ENCODE measurements at regions not wholly inside any gene's neighbourhood (a gene's known extent, or its start where the extent isn't known, plus 50 kb on each side); places are given as distances from the start of the nearest gene placed in this dataset.

DNA sequence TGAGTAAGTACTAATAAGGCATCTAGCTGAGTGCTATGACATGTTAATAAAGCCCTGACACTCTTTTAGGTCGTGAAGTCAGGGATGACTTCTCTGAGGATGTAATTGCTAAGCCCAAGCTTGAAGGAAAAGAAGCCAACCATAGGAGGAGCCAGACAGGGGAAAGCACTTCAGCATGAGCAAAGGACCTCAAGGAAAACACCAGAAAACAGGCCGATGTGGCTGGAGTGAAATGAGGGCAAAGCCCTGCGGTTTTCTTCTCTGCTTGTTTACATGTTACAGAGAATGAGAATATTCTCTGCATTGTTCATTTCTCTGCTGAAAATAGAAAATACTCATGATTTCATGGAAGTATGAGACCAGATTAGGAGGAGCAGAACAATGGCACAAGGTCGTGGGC is 112.5 kb upstream of the ARHGAP28 start:
- no peak overlapping the region for H3K27ac ChIP-seq (ENCODE audit: control insufficient read depth, insufficient read depth, low read length)
- no peaks in the 10 kb centered on the region for H3K9me1 ChIP-seq (ENCODE audit: control insufficient read depth, extremely low read depth, insufficient read depth, low read length)
- dilution Hi-C loops (cut with MboI; ENCODE audit: extremely low pct_ligation_motif_present, low sequenced_read_pairs): no loop called here
- DNase-seq (ENCODE audit: low read depth, low spot score): no peak
- H3K36me3 ChIP-seq (ENCODE audit: control insufficient read depth in 2 of 2, extremely low read depth in 1 of 2, insufficient read depth in 2 of 2, low read length in 2 of 2): no peaks in the 10 kb centered on the region
- H3K27me3 ChIP-seq (ENCODE audit: control insufficient read depth, extremely low read depth, insufficient read depth, low read length): no peaks in the 10 kb centered on the region
- H3K79me2 ChIP-seq (ENCODE audit: control insufficient read depth, insufficient read depth, low read length): no peaks in the 10 kb centered on the region
- peaks cover 7% of the 10 kb centered on the region for H3K4me1 ChIP-seq (ENCODE audit: control insufficient read depth, extremely low read depth, insufficient read depth, low read length)
- FAIRE-seq: no peak
- TF ChIP-seq, protein P1, sequence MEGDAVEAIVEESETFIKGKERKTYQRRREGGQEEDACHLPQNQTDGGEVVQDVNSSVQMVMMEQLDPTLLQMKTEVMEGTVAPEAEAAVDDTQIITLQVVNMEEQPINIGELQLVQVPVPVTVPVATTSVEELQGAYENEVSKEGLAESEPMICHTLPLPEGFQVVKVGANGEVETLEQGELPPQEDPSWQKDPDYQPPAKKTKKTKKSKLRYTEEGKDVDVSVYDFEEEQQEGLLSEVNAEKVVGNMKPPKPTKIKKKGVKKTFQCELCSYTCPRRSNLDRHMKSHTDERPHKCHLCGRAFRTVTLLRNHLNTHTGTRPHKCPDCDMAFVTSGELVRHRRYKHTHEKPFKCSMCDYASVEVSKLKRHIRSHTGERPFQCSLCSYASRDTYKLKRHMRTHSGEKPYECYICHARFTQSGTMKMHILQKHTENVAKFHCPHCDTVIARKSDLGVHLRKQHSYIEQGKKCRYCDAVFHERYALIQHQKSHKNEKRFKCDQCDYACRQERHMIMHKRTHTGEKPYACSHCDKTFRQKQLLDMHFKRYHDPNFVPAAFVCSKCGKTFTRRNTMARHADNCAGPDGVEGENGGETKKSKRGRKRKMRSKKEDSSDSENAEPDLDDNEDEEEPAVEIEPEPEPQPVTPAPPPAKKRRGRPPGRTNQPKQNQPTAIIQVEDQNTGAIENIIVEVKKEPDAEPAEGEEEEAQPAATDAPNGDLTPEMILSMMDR (optimal IDR thresholded peaks at IDR 0.05 in 1 of 3, IDR thresholded peaks at IDR 0.05 in 1 of 3, conservative IDR thresholded peaks at IDR 0.05 in 1 of 3; ENCODE audit: extremely low read depth in 1 of 3, insufficient read depth in 2 of 3, low read length in 3 of 3): no peak
- no peak for TF ChIP-seq EZH2 (IDR thresholded peaks at IDR 0.05; ENCODE audit: low read length)
- H3K4me3 ChIP-seq (ENCODE audit: control insufficient read depth in 2 of 3, extremely low read depth in 1 of 3, insufficient read depth in 2 of 3, low read depth in 1 of 3, low read length in 3 of 3): no peak overlapping the region
- no peaks in the 10 kb centered on the region for H3K9me3 ChIP-seq (ENCODE audit: control insufficient read depth, low read depth, low read length)
- H4K20me1 ChIP-seq (ENCODE audit: control insufficient read depth, extremely low read depth, insufficient read depth, low read length): no peaks in the 10 kb centered on the region
- no peak overlapping the region for H2AFZ ChIP-seq (ENCODE audit: control insufficient read depth, low read length)
- no peak overlapping the region for H3K4me2 ChIP-seq (ENCODE audit: control insufficient read depth, extremely low read depth, insufficient read depth, low read depth, low read length)
- H3K9ac ChIP-seq (ENCODE audit: control insufficient read depth, extremely low read depth, insufficient read depth, low read length): no peak overlapping the region

DNA sequence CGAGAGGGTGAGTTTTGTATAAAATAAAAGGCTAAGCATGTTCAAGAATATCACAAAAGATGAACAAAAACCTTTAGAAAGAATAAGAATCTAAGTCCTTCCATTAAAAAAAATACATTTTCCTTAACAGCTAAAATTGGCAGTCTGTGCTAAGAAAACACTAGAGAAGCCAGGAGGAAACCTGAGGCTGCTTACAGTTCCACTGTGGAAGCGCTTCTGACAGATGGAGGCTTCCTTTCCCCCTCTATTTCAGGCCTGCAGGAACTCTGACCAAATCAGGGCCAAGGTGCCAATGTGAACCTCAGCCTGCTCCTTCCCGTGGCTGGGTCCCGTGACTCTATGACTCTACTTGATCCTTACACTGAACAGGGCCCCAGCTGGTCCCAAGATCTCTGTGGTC is 108.1 kb upstream of the ARHGAP28 start:
- no peaks in the 10 kb centered on the region for H3K9me3 ChIP-seq (ENCODE audit: control insufficient read depth, low read depth, low read length)
- no peak overlapping the region for H2AFZ ChIP-seq (ENCODE audit: control insufficient read depth, low read length)
- FAIRE-seq: no peak
- H3K79me2 ChIP-seq (ENCODE audit: control insufficient read depth, insufficient read depth, low read length): no peaks in the 10 kb centered on the region
- dilution Hi-C loops (cut with MboI; ENCODE audit: extremely low pct_ligation_motif_present, low sequenced_read_pairs): no loop called here
- H3K4me2 ChIP-seq (ENCODE audit: control insufficient read depth, extremely low read depth, insufficient read depth, low read depth, low read length): no peak overlapping the region
- H3K4me3 ChIP-seq (ENCODE audit: control insufficient read depth in 2 of 3, extremely low read depth in 1 of 3, insufficient read depth in 2 of 3, low read depth in 1 of 3, low read length in 3 of 3): no peak overlapping the region
- no peak overlapping the region for H3K9ac ChIP-seq (ENCODE audit: control insufficient read depth, extremely low read depth, insufficient read depth, low read length)
- no peaks in the 10 kb centered on the region for H4K20me1 ChIP-seq (ENCODE audit: control insufficient read depth, extremely low read depth, insufficient read depth, low read length)
- no peak overlapping the region for H3K27ac ChIP-seq (ENCODE audit: control insufficient read depth, insufficient read depth, low read length)
- TF ChIP-seq, protein P1 (optimal IDR thresholded peaks at IDR 0.05 in 1 of 3, IDR thresholded peaks at IDR 0.05 in 1 of 3, conservative IDR thresholded peaks at IDR 0.05 in 1 of 3; ENCODE audit: extremely low read depth in 1 of 3, insufficient read depth in 2 of 3, low read length in 3 of 3): no peak
- TF ChIP-seq EZH2 (IDR thresholded peaks at IDR 0.05; ENCODE audit: low read length): no peak
- H3K27me3 ChIP-seq (ENCODE audit: control insufficient read depth, extremely low read depth, insufficient read depth, low read length): peaks cover 2% of the 10 kb centered on the region
- no peaks in the 10 kb centered on the region for H3K9me1 ChIP-seq (ENCODE audit: control insufficient read depth, extremely low read depth, insufficient read depth, low read length)
- DNase-seq (ENCODE audit: low read depth, low spot score): no peak
- H3K36me3 ChIP-seq (ENCODE audit: control insufficient read depth in 2 of 2, extremely low read depth in 1 of 2, insufficient read depth in 2 of 2, low read length in 2 of 2): no peaks in the 10 kb centered on the region
- H3K4me1 ChIP-seq (ENCODE audit: control insufficient read depth, extremely low read depth, insufficient read depth, low read length): peaks cover 9% of the 10 kb centered on the region
